ENCODE measurements at regions not wholly inside any gene's neighbourhood (a gene's known extent, or its start where the extent isn't known, plus 50 kb on each side); places are given as distances from the start of the nearest gene placed in this dataset.
"Not testable (repeated sequence)": the region's sequence is repeated elsewhere in the genome, so short reads cannot be mapped to it uniquely, and the experiment has no call there.

DNA sequence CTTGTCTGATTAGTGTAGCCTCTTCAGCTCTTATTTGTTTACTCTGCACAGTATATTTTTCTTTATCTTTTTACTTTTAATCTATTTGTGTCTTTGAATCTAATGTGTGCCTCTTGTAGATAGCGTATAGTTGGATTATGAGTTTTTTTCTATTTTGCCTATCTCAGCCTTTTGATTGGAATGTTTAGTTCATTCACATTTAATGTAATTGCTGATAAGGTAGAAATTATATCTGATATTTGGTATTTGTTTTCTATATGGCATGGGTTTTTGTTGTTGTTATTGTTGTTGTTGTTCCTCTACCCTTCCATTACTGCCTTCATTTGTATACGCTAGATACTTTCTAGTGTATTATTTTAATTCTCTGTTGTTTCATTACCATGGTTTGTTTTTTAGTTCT, 131.7 kb upstream of the GRIK3 start:
- DNase-seq, result no peak

DNA sequence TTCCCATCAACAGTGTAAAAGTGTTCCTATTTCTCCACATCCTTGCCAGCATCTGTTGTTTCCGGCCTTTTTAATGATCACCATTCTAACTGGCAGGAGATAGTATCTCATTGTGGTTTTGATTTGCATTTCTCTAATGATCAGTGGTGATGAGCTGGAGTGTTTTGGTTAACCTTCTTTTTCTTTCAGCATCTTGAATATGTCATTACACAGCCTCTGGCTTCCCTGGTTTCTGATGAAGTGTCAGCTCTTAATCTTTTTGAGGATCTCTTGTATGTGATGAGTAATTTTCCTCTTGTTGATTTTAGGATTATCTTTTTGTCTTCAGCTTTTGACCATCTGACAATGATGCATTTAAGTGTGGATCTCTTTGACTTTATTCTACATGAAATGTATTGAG, 133.2 kb upstream of the GRIK3 start:
- DNase-seq, result no peak

DNA sequence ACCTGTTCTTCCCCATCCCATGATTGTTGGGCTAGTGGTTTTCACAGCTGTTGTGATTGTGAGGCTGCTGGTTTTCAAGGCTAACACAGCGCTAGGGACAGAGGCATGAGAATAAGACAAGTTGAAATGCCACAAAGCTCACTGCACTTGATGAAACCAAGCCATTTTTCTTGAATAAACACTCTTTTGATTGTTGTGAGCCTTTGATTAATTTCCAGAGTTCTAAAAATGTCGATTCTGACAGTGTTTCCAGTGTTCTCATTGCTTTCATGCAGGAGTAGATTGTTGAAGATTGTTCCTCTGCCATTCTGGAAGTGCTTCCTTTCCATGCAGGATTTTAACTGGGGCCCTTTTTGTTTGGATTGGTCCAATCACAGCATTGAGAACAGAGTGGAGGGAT, 134.9 kb upstream of the GRIK3 start:
- DNase-seq, result no peak

DNA sequence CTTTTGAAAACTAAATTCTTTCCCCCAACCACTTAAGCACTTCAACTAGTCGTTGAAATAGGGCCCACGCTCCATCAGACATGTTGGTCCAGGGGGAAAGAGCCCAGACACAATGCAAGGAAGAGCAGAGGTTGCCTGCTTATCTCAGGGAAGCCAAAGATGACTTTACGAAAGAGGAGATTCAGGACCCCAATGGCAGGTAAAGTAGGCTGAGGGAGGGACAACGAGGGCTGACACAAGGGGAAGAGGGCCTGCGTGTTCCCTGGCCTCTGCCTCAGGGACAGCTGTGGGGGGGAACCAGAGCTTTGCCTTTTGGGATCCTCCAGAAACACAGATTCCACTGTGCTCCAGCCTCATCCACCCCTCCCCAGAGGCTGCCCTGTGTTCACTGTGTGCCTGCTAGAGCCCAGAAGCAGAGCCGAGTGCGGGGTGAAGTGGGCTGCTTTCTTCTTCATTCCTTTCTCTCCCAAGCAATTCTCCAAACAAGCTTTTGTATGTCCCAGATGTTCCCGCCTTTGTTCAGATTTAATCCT, 135.5 kb upstream of the GRIK3 start:
- DNase-seq, result no peak

DNA sequence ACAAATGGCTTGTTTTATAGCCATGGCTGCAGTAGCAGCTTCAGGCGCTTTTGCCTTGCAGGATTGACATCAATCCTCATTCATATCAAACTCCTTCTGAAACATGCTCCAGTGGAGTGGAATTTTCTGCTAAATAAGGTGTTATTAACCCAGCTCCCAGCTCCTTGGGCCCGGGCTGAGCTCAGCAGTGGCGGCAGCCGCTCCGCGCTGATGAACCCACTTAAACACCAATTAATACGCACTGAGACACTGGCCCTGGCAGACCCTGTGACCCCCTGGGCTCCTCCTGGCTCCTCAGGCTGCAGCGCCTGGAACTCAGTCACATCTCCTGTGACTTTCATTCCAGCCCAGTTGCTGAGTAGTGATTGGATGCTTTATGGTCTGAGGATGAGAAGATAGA, 137.4 kb upstream of the GRIK3 start:
- no peak for DNase-seq

DNA sequence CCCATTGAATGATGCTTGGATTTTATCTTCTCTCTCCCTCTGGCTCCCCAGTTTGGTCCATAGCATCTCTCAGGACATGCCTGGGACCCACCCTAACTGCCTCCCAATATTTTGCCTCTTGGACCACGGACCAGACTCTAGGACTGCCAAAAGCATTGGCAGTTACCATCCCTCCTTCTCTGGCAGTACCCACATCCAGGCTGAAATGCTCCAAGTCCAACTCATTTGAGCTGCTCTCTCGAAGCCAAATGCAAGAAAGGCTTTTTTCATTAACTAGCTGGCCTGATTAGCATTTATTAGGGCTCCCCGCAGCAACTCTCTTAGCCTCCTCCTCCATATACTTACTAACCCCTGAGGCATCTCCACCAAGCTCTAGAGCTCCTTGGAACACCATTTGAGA, 140.0 kb upstream of the GRIK3 start:
- no peak for DNase-seq

DNA sequence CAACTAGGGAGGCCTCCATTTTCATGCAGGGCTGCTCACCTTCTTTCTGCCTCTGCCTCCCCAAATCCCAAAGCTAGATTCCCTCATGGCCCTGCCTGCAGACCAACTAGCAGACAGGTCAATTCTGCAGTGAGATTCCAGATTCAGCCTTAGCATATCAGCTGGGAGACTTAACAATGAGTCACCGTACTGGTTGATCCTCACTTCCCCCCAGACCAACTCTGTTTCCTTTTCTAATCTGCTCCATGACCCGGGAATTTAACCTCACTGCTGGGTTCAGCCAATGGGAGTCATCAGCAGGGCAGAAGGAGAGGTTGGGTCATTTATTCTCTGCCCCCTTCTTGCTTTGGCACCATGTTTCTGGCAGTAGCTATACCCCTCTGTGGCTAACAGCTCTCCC, 140.6 kb upstream of the GRIK3 start:
- DNase-seq, result no peak

DNA sequence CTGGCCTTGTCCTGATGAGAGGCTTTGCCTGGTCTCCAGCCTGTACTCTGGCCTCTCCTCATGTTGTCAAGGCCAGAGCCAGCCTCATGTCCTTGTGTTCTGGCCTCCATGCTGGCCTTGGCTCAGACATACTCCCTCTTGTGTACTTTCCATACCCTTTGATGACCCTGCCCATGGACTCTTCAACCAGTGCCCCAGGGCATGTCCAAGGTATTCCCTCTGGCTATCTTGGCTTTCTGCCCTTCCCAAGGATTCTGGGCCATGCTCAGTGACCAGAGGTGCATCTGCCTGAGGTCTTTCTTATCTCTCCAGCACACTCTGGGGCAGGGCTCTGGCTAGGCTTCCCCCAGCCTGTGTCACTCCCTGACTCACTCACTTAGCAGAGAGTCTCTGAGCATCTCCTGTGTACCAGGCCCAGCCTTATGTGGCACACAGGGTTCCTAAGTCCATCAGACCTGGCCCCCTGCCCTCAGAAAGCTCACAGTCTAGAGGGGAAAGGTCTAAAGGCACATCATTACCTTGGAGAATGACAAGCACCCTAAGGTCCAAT, 141.4 kb upstream of the GRIK3 start:
- DNase-seq, result no peak

DNA sequence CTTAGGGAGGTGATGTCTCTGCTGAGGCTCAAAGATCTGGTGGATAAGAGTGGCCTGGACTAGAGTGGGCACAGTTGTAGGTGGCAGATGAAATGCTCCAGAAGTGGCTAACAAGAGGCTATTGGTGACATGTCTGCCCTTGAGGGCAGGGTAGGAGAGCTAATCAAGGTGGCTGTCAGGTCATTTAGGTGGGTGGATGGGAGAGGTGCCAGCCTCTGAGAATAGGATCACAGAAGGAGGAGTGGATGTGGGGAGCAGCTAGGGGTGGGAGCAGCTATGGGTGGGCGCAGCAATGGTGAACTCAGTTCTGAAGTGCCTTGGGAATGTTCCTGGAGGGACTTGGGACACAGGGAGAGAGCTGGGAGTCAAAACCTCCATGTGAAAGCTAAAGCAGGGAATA, 142.0 kb upstream of the GRIK3 start:
- DNase-seq, result no peak

DNA sequence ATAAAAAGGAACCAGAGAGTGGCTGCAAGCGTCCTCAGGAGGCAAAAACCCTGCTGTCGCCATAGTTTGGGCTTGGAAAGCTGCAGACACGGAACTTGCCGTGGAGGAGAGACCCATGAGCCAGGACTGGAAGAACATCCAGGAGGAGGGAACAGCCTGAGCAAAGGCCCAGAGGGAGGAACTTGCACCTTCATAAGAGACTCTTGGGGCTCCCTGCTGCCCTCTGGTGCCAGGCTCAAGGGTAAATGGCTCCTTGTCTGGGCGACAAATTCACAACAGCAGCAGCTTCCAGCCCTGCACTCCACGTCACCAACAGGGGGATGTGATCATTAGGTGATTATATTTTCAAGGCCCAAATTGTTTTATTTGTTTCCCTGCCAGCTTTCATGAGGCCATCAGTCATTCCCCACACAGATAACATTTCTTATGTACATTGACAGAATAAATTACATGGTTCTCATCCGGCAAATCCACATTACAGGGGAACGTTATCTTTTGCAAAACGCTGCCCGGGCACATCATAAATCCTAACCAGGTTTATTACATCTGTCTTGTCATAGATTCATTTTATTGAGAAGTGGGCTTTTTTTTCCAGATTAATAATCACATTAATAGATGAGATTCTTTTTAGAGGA, 143.0 kb upstream of the GRIK3 start:
- DNase-seq, result peak; percentile 77

DNA sequence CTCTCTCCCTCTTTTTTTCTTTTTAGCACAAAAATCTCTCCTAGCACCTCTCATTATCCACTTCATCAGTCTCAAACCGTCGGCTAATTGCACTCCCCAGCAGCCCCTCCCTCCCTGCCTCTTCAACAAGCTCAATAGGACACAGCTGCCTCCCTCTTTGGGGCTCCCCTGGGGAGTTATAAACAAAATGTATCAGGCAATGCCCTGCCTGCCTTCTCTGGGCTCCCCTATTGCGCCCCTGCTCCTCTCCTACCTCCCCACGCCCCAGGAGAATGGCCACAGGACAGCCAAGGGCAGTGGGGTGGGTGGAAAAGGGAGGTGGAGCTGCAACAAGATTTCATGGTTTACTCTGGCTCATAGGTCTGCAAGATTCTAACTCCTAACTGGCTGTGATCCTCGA, 147.1 kb upstream of the GRIK3 start:
- DNase-seq, result no peak

DNA sequence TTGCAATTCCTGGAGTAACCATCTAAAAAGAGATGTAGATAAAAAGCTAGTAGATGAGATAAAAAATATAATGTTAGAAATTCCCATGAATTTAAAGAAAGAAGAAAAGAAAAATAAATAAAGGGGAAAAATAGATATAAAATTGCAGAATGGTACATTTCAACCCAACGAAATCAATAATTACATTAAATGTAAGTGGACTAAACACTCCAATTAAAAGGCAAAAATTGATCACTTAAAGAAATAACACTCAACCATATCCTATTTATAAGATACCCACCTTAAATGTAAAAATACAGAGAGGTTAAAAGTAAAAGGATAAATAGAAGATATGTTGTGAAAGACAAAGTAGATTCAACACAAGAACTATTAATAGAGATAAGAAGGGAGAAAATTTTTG, 150.5 kb upstream of the GRIK3 start:
- no peak for DNase-seq

DNA sequence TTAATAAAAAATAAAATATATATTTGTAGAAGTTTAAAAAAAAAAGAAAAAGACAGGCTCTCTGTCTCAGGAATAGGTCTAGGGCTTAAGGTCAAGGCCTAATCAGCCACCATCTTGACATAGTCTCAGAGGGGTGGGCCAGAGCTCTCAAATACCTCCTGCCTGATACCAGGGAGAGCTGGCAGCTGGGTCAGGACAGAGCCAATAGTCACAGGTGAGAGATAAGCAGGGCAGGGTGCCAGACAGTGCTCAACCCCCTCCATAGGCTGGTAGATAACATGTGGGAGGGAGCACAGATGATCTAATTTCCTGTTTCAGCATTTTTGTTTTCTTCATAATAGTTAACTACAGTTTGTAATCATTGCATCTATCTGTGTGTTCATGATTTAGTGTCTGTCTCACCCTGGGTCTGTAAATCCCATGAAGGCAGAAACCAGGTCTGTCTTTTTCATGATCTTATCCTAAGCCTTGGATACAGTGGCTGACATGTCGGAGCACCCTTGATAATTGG, 152.0 kb upstream of the GRIK3 start:
- no peak for DNase-seq

DNA sequence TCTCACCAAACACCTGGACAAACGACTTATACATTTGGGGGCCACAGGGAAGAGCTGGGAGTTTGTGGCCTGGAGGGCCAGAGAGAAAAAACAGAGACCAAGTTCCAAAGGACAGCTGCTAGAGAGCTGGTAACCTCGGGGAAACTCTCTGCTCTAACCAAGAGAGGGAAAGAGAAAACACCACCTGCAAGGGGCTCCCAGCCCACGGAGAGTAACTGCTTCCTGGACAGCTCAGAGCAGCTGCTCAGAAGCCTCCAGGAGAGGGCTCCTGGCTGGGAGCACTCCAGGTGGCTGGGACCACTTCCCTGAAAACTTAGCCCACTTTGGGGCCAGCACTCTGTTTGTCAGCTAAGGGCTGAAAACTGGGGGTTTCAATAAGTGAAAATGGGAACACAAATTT, 154.8 kb upstream of the GRIK3 start:
- DNase-seq, result no peak

DNA sequence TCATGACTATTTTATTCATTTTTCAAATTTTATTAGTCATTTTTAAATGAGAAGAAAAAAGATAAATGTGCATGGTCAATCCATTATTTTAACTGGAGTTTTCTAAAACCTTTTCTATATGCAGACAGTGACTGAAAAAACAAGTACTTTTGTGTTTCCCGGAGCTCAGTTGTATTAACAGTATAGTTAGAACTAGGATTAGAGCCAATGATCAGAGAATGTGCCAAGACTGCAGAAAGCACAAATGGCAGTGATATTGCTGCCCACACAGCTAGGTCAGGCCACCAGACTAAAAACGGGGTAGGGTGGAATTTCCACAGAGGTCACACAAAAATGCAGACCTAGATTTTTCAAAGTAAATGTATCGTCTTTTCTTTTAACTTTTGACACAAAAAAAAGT, 163.1 kb upstream of the GRIK3 start:
- DNase-seq, result no peak

DNA sequence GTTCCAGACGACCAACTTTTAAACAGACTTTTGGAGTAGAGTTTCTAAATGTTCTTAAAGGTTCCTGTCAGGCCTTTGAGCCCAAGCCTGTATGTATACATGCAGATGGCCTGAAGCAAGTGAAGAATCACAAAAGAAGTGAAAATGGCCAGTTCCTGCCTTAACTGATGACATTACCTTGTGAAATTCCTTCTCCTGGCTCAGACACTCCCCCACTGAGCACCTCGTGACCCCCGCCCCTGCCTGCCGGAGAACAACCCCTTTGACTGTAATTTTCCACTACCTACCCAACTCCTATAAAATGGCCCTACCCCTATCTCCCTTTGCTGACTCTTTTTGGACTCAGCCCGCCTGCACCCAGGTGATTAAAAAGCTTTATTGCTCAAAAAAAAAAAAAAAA, 180.0 kb upstream of the GRIK3 start:
- not testable (repeated sequence) for DNase-seq

DNA sequence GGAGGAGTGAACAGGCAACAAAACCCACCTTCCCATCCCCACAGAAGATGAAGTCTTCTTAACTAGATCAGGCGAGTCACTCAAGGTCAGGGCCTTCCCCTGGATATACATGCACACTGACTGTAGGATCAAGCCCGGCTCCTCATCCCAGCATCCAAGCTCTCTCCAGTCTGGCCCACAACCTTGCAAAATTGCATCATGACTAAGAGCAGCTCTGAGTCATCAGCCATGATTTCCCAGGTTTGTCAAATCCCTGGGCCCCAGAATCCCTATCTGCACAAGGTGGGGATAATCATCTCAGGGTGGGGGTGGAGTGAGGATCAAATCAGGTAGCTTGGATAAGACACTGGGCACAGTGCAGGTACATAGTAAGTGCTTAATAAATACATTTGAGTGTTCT, 199.3 kb upstream of the GRIK3 start:
- DNase-seq, result no peak

DNA sequence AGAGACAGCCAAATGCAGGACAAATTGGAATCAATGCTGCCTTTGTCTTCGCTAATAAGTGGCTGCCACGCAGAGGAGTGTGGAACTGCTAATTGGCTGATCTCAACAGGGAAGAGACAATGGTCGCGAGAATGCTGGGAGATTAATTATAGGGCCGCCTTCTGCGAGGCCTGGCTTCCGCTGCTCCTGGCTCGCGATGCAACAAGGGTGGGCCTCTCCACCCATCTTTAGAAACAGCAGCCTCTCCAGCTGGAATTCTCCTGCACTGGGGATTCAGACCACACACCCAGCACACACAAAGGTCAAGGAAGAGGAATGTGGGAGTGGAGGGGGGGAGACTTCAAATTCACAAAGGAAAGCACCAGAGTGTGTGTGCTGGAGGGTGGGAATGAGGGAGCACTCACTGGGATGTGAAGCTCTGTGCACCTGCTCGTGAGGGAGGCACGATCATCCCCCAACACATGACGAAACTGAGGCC, 200.7 kb upstream of the GRIK3 start:
- no peak for DNase-seq

DNA sequence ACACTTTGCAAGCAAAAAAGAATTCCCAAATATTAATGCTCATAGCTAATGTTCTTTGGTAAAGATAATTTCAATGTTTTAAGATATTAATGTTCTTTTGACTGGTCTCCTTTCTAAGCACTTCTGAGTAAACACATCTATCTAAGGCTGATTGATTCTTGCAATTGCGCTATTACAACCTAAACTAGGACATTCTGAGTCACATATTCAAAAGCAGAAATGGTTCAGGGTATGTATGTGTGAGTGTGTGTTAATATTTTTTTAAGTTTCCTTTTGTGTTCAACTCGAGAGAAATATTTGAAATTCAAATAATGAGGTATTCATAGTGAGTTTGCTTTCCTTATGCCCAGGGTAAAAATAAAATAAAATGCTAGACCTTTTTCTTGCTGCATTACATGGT, 203.6 kb upstream of the GRIK3 start:
- no peak for DNase-seq

DNA sequence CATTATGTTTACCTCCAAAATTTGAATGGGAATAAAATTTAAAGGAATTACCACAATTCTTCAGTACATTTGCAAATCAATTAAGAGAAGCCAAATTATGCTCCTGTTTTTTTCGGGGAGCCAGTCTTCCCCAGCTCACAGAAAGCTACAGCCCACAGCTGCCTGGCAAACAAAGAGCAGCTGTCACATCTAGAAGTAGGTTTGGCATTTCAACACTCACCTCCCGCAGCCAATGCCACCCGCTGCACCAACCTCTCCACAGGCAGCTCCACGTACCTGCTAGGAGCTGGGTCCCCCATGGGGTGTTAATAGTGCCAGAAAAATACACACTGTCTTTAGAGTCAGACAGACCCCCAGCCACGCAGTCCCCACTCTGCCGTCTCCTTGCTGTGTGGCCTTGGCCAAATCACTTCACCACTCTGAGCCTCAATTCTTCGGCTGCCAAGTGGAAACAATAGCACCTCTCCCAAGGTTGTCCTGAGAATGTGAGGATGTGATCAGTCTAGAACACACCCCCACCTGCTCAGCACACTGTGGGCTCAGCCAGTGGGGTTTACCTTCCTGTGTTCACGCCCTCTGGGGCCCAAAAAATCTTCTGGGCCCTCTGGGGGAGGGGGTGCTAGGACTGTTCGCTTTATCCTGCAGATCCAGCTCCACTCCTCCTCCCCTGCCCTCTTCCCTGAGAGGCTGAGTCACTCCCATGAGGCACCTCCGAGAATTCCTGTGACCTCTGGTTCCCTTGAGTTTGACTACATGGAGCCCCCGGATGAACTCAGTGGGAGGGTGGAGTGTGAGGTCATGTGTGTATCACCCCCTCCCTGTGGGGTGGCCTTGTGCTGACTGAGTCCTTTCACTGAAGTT, 204.3 kb upstream of the GRIK3 start:
- peak; percentile 83 for DNase-seq

DNA sequence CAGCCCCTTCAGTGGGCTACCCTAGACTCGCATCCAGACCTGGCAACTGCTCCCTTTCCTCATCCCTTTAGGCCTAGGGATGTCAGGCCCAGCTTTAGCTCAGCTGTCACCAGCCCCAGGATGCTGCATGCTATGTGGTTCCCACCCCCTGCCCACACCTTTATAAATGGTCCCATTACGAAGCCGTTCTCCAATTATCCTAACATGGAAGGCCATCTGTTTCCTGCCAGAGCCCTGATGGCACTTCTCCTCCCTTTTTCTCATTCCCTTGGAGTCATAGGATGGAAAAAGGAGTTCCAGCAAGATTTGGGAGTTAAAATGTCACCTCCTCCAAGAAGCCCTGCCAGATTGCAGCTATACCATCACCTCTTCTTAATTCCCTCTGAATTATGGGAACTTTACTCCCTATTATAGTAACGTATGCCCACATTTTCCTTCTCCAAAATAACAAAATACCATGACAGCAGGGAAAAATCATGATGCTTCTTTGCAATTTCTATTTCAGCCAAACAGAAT, 205.0 kb upstream of the GRIK3 start:
- DNase-seq, result peak; percentile 61

DNA sequence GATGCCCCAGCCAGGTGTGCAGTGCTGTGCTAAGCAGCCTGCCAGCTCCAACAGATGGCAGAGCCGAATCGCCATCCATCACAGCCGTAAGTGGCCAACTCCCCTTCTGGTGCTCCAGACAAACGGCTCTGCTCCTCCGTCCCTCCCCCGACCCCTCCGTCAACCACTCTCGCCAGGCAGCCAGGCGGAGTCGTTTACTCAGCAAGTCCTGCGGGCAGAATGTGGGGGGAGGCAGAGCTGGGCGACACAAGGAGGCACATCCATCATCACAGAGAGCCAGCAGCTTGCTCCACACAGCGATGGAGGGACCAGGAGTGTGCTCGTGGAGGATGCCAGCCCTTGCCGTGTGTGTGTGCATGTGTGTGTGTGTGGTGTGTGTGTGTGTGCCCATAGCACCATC, 206.6 kb upstream of the GRIK3 start:
- DNase-seq, result peak; percentile 89

DNA sequence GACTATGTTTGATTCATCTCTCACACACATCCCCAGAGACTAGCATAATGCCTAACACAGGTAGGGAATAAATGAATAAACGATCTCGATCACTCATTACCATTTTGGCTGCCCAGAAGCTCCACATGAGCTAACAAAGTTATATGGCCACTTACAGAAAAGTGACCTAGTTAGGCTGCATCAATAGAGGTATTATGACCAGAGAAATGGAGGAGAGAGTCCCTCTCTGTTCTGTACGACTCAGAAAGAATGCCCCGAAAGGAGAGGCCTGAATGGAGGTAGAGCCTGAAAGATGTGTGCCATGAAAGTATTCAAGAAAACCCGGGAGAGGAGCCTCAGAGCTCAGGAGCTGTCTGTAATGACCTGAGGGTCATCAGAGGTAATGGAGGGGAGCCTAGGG, 208.2 kb upstream of the GRIK3 start:
- no peak for DNase-seq
